Esophagus muscularis mucosa (tissue), 4 donors: ENCODE measurements at regions not wholly inside any gene's neighbourhood (a gene's known extent, or its start where the extent isn't known, plus 50 kb on each side); places are given as distances from the start of the nearest gene placed in this dataset.

Source experiments
- CTCF ChIP-seq, 3 experiments: fragments of 200-600 bp in 2 of 3; fragments of 450-650 bp in 1 of 3; sonication (generic) in 2 of 3; IDR thresholded peaks; one replicate each; pipeline ENCODE4 v1.5.1; 2017 to 2019; ENCODE audit warnings: antibody characterized with exemption in 3 of 3, mild to moderate bottlenecking in 2 of 3, moderate library complexity in 1 of 3
- EP300 ChIP-seq: sonication (generic); formaldehyde crosslinking; IDR thresholded peaks from one replicate; pipeline ENCODE4 v1.6.1; 2017; ENCODE audit warnings: antibody characterized with exemption
- POLR2A ChIP-seq: fragments of 450-650 bp; IDR thresholded peaks from one replicate; pipeline ENCODE4 v1.6.1; 2017; ENCODE audit warnings: antibody characterized with exemption, moderate library complexity, mild to moderate bottlenecking, low read depth
- POLR2AphosphoS5 ChIP-seq, 2 donors: sonication (generic); formaldehyde crosslinking; IDR thresholded peaks; one replicate each; pipeline ENCODE4 v1.6.1; 2017; ENCODE audit warnings: antibody characterized with exemption in 2 of 2

GRCh38 chr7:22665923-22666322, 61.1 kb upstream of the IL6 start:
- TF ChIP-seq CTCF (IDR thresholded peaks at IDR 0.05) (no peak), POLR2A (no peak), EP300 (no peak), POLR2AphosphoS5 (IDR thresholded peaks at IDR 0.05) (no peak)
